GM21360 (cell line): ENCODE measurements at regions not wholly inside any gene's neighbourhood (a gene's known extent, or its start where the extent isn't known, plus 50 kb on each side); places are given as distances from the start of the nearest gene placed in this dataset.

Experiments used
- ATAC-seq: cut with Tn5 transposase; IDR thresholded peaks from one replicate; pipeline ENCODE4 v1.9.1; 2021; ENCODE audit warnings: mild to moderate bottlenecking, moderate library complexity; ENCODE audit not compliant: unreplicated experiment

DNA sequence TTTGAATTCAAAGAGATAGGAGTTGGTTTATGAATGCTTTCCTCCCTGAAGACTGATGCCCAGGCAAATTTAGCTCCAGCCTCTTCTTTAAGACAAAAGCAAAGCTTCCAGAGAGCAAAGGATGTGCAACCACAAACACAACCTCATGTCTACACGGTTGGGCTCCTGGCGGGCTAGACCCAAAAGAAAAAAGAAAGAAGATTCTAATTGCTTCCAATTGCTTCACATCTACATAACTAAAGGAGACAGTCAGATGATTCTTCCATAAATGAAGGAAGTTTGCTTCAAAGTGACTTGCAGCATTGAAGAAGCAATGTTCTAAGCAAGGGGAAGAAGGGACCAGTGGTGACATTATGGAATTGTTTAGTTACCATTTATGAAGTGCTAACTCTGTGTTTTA, 1603.0 kb upstream of the TENM3 start:
- no peak for ATAC-seq

DNA sequence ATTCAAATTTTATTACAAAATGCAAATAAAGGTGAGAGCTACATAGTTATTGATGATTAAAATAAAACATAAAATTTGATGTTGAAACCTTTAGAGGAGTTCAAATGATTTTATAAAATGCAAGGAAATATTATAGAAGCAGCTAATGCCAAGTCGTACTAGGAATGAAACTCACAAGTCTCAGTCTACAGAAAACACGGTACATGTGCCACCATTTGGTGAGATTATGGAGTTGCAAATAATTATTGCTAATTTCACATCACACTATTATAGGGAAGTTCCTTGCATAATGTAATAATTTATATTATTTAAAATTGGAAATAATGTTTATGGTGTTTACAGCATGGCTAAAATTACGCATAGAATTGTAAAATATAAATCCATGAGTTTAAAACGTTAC, 1601.7 kb upstream of the TENM3 start:
- no peak for ATAC-seq

DNA sequence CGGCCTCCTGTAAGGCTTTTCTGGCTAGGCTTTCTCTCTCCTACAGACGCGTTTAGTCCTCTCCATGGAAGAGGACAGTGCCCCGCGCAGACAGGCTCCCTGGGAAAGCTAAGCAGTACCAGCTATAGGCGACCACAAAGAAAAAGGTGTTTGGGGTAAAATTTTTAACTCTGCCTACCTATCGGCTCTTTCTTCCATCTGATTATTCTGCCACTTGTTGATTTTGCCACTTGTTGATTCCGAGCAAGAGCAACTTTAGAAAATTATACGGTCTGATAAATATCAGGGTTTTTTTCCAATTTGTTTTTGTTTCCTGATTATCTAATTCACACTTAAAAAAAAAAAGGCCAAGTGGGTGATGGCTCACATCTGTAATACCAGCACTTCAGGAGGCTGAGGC, 1600.5 kb upstream of the TENM3 start:
- no peak for ATAC-seq

DNA sequence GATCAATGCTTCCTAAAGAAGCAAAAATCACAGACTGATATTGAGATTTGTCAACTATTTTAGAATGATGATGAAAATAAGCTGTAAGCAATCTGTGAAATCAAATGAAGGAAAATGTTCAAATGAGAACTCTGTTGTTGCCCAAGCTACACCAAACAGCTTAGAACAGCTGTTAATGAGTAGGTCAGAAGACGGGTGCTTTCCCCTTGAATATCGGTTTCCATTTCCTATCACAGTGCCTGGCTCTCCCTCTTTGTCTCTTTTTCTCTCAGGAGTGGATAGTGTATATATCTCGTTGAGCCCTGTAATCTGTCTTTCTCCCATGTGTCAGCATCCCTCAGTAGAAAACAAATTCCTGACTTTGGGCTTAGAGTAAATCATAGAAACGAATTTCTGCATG, 1592.9 kb upstream of the TENM3 start:
- peak; percentile 76 for ATAC-seq

DNA sequence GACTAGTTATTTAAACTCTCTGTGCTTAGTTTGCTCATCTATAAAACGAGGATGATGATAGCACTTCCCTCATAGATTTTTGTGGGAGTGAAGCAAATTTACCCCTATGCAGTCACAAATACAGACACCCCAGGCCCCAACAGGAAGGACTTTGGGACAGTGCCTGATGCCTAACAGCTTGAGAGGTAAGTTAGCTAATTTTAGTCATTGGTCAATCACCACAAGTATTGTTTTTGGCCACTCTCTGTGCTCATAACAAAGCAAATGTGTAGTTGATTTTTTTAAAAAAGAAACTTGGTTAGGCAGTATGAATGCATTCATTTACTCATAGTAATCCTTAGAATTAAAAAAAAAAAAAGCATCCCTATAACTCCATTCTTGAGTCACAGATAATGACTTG, 1590.7 kb upstream of the TENM3 start:
- no peak for ATAC-seq

DNA sequence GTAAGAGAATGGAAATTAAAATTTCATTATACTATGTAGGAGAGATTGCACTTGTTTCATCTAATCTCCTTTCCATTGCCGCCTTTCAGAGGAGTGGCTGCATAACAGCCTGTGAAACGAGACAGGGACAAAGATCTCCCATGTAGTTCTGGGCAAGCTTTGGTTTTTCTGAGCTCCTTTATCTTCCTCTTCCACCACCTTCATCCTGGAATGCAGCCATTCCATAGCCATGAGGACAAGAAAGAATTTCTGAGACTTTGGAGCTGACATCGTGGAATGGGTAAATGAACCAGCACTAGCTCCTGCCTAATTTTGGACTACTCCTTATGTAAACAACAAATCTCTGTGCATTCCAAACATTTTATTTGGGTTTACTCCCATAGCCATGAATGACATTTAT, 1587.3 kb upstream of the TENM3 start:
- ATAC-seq = no peak

DNA sequence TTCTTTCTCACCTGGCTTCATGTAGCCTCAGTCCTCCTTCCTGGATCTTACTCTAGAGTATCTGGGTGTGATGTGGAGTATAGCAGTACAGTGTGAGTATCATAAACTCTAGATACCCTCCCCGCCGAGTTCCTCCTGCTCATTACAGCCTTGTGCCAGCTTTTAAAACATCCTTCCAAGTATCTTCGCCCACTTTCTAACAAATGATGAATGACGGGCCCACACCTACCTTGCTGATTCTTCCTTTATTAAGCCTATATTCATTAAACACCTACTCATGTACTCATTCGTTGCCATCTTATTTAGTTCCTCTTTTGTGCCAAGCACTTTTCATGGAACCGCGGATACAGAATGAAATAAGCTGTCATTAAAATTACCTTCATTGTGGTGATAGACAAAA, 1585.3 kb upstream of the TENM3 start:
- no peak for ATAC-seq

DNA sequence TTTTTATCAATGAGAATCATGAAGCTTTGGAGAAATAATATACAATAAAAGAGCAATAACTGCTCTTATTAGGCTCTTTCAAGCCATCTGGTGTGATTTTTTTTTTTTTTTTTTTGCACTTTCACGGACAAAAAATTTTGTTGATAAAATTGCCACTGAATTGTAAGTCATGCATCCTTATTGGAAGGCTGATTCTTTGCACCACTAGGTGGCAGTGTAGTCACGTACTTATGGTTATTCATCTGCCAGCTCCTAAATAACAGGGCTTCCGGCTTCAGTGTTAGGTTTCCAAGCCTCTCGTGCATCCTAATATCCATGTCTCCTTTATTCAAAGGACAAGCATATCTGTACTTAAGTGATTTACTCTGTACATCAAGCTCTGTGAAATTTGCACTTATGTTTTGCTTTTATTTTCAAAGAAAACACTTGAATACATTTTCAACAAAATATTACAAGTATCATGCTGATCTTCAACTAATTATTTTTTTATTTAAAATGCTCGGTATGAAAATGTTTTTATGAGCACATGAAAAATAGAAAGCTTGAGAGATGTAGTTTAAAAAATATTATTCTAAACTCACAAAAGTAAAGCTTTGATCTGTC, 1578.3 kb upstream of the TENM3 start:
- peak; percentile 89 for ATAC-seq

DNA sequence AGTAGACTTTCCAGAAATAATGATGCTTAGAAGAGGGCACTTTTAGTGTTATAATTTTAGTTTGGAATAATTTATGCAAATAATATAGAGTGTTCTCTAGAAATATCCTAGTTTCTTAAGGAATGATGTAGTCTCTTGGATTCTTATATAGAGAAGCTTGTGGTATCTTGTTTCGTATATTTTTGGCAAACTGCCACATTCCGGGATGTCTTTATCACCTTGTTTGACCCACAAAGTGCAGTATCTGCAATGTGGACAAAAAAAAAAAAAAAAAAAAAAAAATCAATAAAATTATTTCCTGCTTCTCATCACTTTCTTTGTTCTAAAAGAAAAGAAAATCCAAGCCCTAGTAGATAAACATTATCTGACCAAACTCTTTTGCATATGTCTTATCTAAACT, 1577.7 kb upstream of the TENM3 start:
- ATAC-seq = no peak

DNA sequence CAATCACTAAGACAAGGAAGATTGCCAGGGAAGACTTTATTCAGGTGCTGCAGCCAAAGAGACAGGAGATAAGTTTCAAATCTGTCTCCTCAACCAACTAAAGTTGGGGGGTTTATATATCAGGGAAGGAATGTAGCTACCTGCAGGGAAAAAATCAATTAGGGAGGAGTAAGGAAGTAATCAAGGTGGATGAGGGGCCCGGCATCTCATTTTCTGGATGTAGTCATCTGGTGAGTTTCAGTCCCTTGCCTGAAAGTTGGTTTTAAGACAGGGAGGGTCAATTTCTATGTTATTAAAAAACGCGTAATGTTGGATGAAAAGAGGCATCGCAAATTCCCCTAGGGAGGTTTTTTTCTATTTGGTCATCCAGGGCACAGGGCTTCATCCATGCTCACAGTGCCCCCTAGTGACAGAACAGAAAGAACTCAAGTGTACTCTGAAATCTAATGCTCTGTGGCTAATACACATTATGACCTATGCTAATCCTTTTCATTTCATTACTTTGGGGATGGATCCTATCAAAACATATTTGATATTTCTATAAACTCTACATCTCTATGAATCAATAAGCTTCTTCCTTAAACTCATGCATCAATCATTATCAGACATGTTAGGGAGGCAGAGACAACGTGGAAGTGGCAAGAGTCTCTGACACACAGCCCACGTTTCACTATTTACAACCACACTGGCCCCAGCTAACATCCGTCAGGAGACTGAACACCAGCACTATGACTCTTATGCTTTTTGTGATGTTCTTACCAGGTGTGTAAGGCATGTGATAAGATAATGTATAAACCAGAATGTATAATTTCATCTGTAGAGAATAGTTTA, 1577.0 kb upstream of the TENM3 start:
- peak; percentile 89 for ATAC-seq

DNA sequence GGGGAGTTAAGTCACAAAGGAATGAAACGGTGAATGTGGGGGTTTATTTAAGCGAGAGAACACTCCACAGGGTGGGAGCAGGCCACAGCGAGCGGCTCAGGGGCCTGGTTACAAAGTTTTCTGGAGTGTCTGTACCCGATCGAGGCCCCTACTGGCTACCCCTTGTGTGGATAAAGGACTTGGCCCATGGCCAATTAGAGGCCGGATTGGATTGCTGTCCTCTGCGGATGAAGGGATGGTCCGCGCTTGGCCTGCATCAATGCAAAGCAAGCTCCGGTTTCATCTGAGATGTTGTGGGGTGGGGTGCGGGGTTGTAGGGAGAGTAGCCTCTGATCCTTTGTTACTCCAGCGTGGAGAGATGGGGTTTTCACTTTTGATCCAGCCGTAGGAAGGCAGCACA, 1574.5 kb upstream of the TENM3 start:
- ATAC-seq = no peak

DNA sequence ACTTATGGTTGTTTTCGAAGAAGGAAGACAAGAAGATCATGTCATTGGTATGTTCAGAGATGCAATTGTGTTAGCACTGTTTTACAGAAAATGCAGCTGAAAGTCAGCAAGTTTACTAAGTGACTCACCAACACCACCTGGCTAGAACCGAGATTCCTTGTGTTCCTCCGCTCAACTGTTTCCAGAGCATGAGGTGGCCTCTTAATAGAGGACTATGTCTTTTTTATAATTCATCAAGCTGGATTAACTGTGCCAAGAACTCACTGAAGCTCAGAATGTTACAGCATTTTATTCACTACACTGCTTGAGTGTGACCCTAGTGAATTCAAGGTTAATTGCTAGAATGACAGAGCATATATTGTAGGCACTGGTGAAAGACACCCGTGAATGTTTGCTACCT, 1573.5 kb upstream of the TENM3 start:
- ATAC-seq = no peak

DNA sequence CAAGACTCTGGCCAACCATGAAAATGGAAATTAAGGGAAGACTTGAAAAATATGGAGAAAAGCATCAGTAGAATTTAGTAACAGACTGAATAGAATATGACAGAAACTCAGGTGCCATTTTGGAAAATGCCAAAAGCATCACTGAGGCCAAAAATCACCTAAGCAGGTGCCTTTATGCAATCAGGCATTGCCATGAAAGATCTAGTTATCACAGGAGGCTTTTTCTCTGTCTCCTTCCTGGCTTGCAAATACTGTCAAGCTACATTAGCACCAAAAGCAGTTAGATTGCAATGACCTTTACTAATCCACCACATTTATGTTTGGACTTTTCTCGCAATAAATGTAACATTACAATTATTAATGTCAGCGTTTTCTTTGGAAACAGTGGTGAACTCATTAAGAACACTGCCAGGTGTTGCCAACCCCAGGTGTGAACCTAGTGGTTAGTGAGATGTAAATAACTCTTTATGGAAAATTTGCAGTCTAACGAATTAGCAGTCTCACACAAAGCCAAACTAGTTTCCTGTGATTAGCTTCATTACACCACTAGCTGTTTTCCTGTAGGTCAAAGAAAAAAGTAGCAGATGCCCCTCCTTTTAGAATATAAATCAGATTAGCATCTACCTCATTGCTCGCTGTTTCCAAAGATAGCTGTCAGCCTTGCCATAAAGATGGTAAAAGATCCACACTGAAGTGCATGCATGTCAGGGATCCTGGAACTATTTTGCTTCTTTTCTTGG, 1568.4 kb upstream of the TENM3 start:
- ATAC-seq = no peak

DNA sequence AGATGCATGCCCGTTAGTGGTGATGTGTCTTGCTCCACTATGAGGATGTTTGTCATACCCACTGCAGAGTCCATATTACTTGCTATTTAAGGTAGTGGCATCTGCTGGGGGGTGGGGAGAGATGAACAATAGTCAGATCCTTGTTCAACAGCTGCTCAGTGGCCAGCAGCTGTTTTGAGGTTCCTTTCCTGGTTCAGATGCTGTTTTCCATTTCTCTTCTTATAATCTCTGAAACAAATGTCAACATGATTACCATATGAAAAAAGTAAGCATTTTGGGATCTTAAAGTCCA, 1567.9 kb upstream of the TENM3 start:
- no peak for ATAC-seq

DNA sequence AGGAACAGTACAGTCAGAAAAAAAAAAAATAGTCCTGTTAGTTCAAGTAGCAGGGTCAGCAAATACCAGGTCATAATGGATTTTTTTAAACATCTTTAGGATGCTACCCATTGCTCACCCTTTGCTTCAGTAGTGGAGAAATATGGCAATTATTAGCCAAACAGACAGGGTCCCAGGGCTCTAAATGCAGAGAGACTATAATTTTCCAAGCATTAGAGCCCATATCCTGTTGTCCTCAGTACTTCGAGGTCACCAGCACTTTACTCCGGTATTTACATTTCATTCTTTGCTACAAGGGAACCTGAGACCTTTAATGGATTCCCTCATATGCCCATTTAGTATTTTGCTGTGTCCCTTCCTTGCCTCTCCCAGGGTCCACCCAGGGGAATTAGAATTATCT, 1562.9 kb upstream of the TENM3 start:
- ATAC-seq = no peak

DNA sequence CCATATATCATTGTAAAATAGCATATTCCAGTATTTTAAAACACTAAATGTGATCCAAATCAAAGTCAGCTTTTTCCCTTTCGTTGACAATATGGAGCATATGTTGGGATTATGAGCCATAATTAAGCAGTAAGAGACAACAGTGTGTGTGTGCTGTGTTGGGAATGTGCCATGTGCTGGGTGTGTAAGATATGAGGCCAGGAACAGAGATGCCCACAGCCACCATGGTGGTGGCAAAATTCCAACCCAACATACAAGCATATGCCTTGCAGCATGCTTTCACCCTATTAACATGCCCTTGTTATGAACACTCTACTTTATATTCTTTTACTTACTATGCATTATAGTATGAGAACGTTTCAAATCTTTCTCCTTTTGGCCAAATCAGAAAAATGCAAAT, 1560.4 kb upstream of the TENM3 start:
- ATAC-seq = no peak

DNA sequence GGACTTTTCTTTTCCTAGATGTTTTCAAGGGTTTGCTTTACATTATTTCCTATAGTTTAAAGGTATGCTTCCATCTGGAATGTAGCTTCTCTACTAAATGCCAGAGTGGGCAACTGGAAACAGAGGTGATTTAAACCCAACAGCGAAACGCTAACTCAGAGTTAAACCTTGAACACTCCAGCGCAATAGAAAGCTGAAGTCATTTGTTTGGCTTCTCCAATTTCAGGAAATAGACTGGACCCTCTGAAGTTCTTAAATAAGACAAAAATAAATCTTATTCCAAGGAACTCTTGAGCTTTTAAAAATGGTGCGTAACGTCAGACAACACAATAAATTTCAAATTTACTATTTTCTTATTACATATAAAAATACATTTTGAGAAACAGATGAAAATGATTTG, 1560.0 kb upstream of the TENM3 start:
- no peak for ATAC-seq

DNA sequence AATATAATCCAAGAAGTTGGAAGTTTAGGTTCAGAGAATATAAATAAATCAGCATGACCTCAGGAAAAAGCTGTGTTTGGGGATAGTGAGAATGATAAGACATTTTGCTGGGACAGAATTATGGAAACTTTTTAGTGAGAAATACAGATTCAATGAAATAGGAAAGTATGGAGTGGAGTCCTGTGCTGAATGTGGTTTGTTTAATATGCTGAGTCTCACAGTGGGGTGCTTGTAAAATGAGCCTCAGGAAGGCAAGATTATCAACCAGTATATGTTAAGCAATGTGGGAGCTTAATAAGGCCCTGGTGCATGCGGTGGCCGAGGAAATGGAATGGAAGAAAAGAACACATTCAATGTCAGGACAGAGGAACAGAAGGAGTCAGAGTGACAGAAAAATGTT, 1554.7 kb upstream of the TENM3 start:
- no peak for ATAC-seq

DNA sequence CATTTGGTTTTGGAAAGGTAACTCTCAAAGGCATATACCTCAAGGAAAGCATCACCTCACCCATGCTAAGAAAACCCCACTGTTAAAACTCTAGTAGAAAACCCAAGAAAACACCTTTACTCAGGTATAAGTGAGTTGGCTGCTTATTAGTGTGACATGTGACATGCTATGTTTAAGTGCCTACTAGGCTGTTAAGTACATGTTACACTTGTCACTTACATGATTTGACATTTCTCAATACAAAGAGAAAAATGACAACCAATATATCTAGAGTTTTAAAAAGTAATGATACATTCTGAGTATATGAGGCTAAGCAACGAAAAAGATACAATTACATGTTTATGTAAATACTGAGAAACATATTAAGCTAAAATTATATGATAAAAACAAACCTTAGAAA, 1548.3 kb upstream of the TENM3 start:
- ATAC-seq = no peak

DNA sequence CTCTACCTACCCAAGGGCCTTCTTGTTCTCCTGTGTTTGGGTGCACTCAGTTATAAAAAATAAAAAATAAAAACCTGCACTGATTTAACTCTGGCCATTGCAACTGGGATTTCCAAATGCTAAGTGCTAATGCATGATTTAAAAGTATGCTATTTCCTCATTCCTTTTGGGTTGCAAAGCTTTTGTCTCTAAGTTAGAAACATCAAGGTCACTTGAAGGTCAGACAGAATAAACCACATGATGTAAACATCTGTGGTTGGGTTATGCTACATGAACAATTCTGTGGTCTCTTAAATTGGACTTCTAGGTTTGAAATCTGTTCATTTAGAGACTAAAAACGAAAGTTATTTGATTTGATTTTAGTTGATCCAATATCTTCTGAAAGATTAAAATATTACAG, 1547.4 kb upstream of the TENM3 start:
- no peak for ATAC-seq

DNA sequence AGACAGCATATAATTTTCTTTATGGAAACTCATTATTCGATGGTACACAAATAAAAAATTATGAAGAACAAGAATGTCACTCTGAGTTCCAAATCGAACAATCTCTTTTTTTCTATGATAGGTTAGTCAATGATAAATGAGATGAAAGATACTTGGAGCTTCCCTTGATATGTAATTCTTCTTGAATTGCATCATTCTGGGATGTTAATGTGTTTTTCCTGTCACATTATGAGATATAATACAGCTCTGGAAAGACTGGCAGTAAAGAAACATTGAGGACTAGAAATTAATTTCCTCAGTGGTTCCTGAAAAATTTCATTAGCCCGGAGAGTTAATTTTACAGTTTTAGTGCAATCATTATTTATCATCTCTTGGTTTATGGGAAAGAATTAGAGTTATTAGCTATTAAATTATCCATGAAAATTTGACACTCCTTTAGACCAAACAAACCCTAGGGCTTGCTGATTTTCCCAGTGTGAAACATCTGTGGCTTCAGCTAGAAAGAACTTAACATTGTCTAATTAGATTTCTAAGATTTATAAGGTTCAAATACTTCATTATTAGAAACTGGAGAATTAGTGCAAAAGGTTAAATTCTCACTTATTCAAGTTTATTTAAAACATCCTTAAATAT, 1546.6 kb upstream of the TENM3 start:
- ATAC-seq = no peak
